ENCODE measurements at regions not wholly inside any gene's neighbourhood (a gene's known extent, or its start where the extent isn't known, plus 50 kb on each side); places are given as distances from the start of the nearest gene placed in this dataset.

GRCh38 chr20:39245685-39246311, 283.7 kb downstream of the DHX35 start:
- DNase-seq (no peak), FAIRE-seq (no peak)
- H3K4me1 ChIP-seq (ENCODE audit: control insufficient read depth in 2 of 3, insufficient read depth in 2 of 3, low read depth in 1 of 3, low read length in 3 of 3) = no peaks in the 10 kb centered on the region
- no peaks in the 10 kb centered on the region for H3K36me3 ChIP-seq (ENCODE audit: control insufficient read depth in 2 of 3, insufficient read depth in 3 of 3, low read length in 3 of 3)
- no peak overlapping the region for H3K27ac ChIP-seq (ENCODE audit: low read depth in 2 of 2, low read length in 2 of 2)
- no peaks in the 10 kb centered on the region for H3K27me3 ChIP-seq (ENCODE audit: control insufficient read depth, insufficient read depth, low read length)
- intact Hi-C loops (cut with DNase I) = no loop called here
- TF ChIP-seq, protein P1, sequence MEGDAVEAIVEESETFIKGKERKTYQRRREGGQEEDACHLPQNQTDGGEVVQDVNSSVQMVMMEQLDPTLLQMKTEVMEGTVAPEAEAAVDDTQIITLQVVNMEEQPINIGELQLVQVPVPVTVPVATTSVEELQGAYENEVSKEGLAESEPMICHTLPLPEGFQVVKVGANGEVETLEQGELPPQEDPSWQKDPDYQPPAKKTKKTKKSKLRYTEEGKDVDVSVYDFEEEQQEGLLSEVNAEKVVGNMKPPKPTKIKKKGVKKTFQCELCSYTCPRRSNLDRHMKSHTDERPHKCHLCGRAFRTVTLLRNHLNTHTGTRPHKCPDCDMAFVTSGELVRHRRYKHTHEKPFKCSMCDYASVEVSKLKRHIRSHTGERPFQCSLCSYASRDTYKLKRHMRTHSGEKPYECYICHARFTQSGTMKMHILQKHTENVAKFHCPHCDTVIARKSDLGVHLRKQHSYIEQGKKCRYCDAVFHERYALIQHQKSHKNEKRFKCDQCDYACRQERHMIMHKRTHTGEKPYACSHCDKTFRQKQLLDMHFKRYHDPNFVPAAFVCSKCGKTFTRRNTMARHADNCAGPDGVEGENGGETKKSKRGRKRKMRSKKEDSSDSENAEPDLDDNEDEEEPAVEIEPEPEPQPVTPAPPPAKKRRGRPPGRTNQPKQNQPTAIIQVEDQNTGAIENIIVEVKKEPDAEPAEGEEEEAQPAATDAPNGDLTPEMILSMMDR (IDR thresholded peaks at IDR 0.05; ENCODE audit: borderline replicate concordance, extremely low read depth, insufficient read depth) = no peak
- H3K9ac ChIP-seq (ENCODE audit: low read length in 3 of 3) = no peak overlapping the region
- H3K9me3 ChIP-seq (ENCODE audit: control insufficient read depth in 2 of 3, insufficient read depth in 1 of 3, low read length in 3 of 3) = peaks cover 0 to 3% (median 0%) of the 10 kb centered on the region in 3 donors
- H3K4me3 ChIP-seq (ENCODE audit: low read length in 3 of 3) = no peak overlapping the region

- intact Hi-C loops (cut with DNase I) = no loop called here
Observed at GRCh38 chr20:39243962-39244361, 281.8 kb downstream of the DHX35 start.

DNA sequence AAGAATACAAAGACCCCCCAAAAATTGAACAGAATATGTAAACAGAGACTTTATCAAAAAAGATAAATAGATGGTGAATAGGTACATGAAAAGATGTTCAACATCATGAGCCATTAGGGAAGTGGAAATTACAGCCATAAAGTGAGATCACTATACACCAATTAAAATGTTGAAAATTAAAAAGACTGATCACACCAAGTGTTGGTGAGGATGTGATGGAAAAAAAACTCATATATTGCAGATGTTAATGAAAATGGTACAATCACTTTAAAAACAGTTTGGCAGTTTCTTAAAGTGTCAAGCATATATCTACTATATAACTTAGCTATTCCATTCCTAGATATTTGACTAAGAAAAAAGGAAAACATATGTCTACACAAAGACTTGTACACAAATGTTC, 280.5 kb downstream of the DHX35 start:
- FAIRE-seq (no peak), DNase-seq (no peak)
- H3K9ac ChIP-seq (ENCODE audit: low read length in 3 of 3) = no peak overlapping the region
- H3K27me3 ChIP-seq (ENCODE audit: control insufficient read depth, insufficient read depth, low read length) = no peaks in the 10 kb centered on the region
- peaks cover 0 to 3% (median 0%) of the 10 kb centered on the region in 3 donors for H3K9me3 ChIP-seq (ENCODE audit: control insufficient read depth in 2 of 3, insufficient read depth in 1 of 3, low read length in 3 of 3)
- H3K4me1 ChIP-seq (ENCODE audit: control insufficient read depth in 2 of 3, insufficient read depth in 2 of 3, low read depth in 1 of 3, low read length in 3 of 3) = no peaks in the 10 kb centered on the region
- intact Hi-C loops (cut with DNase I) = no loop called here
- no peak overlapping the region for H3K4me3 ChIP-seq (ENCODE audit: low read length in 3 of 3)
- TF ChIP-seq, protein P1 (IDR thresholded peaks at IDR 0.05; ENCODE audit: borderline replicate concordance, extremely low read depth, insufficient read depth) = no peak
- no peak overlapping the region for H3K27ac ChIP-seq (ENCODE audit: low read depth in 2 of 2, low read length in 2 of 2)
- no peaks in the 10 kb centered on the region for H3K36me3 ChIP-seq (ENCODE audit: control insufficient read depth in 2 of 3, insufficient read depth in 3 of 3, low read length in 3 of 3)

More at GRCh38 chr20:39243962-39244361, 281.8 kb downstream of the DHX35 start:
- DNase-seq (no peak), FAIRE-seq (no peak)
- TF ChIP-seq, protein P1 (IDR thresholded peaks at IDR 0.05; ENCODE audit: borderline replicate concordance, extremely low read depth, insufficient read depth) = no peak
- Histone ChIP-seq H3K27me3 (ENCODE audit: control insufficient read depth, insufficient read depth, low read length) (no peaks in the 10 kb centered on the region), H3K9ac (ENCODE audit: low read length in 3 of 3) (no peak overlapping the region), H3K4me1 (ENCODE audit: control insufficient read depth in 2 of 3, insufficient read depth in 2 of 3, low read depth in 1 of 3, low read length in 3 of 3) (no peaks in the 10 kb centered on the region), H3K27ac (ENCODE audit: low read depth in 2 of 2, low read length in 2 of 2) (no peak overlapping the region), H3K9me3 (ENCODE audit: control insufficient read depth in 2 of 3, insufficient read depth in 1 of 3, low read length in 3 of 3) (peaks cover 0 to 3% (median 0%) of the 10 kb centered on the region in 3 donors), H3K4me3 (ENCODE audit: low read length in 3 of 3) (no peak overlapping the region), H3K36me3 (ENCODE audit: control insufficient read depth in 2 of 3, insufficient read depth in 3 of 3, low read length in 3 of 3) (no peaks in the 10 kb centered on the region)

Measured in kidney (tissue), 13 donors.